ENCODE measurements at regions not wholly inside any gene's neighbourhood (a gene's known extent, or its start where the extent isn't known, plus 50 kb on each side); places are given as distances from the start of the nearest gene placed in this dataset.
"Not testable (repeated sequence)": the region's sequence is repeated elsewhere in the genome, so short reads cannot be mapped to it uniquely, and the experiment has no call there.

DNA sequence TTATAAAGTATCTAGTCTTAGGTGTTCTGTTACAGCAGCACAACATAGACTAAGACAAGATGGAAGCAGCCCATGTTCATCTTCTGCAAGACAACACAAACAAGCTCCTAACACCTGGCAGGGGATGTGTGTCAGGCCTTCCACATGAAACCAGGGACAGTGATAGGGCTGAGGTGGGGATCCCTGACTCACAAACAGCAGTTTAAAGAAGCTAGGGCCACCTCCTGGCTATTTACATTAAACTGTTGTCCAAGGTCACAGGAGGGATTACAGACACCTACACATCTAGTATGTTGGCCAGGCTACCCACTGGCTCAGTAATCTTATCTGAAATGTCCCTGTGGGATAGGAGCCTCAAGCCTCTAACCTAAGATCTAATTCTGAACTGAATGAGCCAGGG, 211.3 kb downstream of the MINAR1 start:
- TF ChIP-seq CTCF (IDR thresholded peaks at IDR 0.05; ENCODE audit: insufficient read depth, low read length, poor library complexity, severe bottlenecking), result no peak
- H3K36me3 ChIP-seq (ENCODE audit: control insufficient read depth, insufficient read depth, low read length), result no peaks in the 10 kb centered on the region
- no peak for DNase-seq (ENCODE audit: extremely low read depth, insufficient read length)
- H3K4me3 ChIP-seq (replicated peaks; ENCODE audit: low read depth, low read length), result no peak overlapping the region
- no peaks in the 10 kb centered on the region; the same call in 1 of the 2 replicates for H3K27me3 ChIP-seq (replicated peaks; ENCODE audit: control insufficient read depth, insufficient read depth, low read length)

GRCh38 chr15:79644091-79644490, 212.0 kb downstream of the MINAR1 start:
- TF ChIP-seq CTCF (IDR thresholded peaks at IDR 0.05; ENCODE audit: insufficient read depth, low read length, poor library complexity, severe bottlenecking), result no peak
- DNase-seq (ENCODE audit: extremely low read depth, insufficient read length), result no peak
- H3K27me3 ChIP-seq (replicated peaks; ENCODE audit: control insufficient read depth, insufficient read depth, low read length), result no peaks in the 10 kb centered on the region; the same call in 1 of the 2 replicates

GRCh38 chr15:79652972-79653371, 220.8 kb downstream of the MINAR1 start:
- DNase-seq (ENCODE audit: extremely low read depth, insufficient read length); H3K4me3 ChIP-seq (replicated peaks; ENCODE audit: low read depth, low read length); H3K36me3 ChIP-seq (ENCODE audit: control insufficient read depth, insufficient read depth, low read length); H3K27me3 ChIP-seq (replicated peaks; ENCODE audit: control insufficient read depth, insufficient read depth, low read length): not testable (repeated sequence)

More at GRCh38 chr15:79644091-79644490, 212.0 kb downstream of the MINAR1 start:
- no peak overlapping the region for H3K4me3 ChIP-seq (replicated peaks; ENCODE audit: low read depth, low read length)
- H3K36me3 ChIP-seq (ENCODE audit: control insufficient read depth, insufficient read depth, low read length), result no peaks in the 10 kb centered on the region

- no peak for DNase-seq (ENCODE audit: extremely low read depth, insufficient read length)
- H3K4me3 ChIP-seq (replicated peaks; ENCODE audit: low read depth, low read length), result no peak overlapping the region
- TF ChIP-seq CTCF (IDR thresholded peaks at IDR 0.05; ENCODE audit: insufficient read depth, low read length, poor library complexity, severe bottlenecking), result no peak
- H3K36me3 ChIP-seq (ENCODE audit: control insufficient read depth, insufficient read depth, low read length), result no peaks in the 10 kb centered on the region
- no peaks in the 10 kb centered on the region; the same call in 1 of the 2 replicates for H3K27me3 ChIP-seq (replicated peaks; ENCODE audit: control insufficient read depth, insufficient read depth, low read length)
Observed at GRCh38 chr15:79653533-79653932, 221.4 kb downstream of the MINAR1 start.

DNA sequence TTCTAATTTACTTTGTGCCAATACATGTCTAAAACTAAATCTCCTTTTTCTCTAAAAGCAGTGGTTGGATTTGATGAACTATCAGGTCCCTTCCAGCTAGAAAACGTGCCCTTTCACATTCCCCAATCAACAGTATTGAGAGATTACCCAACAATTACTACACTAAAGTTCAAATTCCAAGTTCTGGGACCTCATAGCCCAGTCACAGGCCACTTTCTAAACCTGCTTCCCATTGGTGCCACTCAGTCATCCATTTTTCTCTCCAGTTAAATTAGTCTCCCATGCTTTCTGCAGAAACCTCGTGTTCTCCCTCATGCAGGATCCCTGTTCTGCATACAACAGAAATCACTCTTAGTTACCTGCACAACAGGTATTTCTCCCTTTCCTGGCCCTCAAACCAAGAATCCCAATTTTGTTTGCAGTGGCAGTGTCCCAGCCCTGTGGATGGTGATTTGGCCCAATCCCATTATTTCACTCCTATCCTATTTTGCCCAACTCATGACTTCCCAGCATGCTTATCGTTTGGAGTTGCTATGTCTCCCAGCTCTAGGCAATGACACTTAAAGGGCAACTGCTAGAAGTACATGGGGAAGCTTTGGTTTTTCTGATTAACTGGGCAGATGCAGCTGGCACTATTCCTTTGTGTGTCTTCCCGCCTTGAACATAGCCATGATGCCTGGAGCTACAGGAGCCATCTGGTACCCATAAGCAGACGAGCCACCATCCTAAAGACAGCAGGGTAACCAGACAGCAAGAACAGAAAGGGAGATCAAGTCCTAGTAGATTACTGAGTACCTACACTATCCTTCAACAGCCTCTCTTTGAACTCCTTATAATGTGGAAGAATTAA, 224.2 kb downstream of the MINAR1 start:
- no peak for DNase-seq (ENCODE audit: extremely low read depth, insufficient read length)

More for the DNA sequence above, 224.2 kb downstream of the MINAR1 start:
- no peak for TF ChIP-seq CTCF (IDR thresholded peaks at IDR 0.05; ENCODE audit: insufficient read depth, low read length, poor library complexity, severe bottlenecking)
- H3K36me3 ChIP-seq (ENCODE audit: control insufficient read depth, insufficient read depth, low read length), result no peaks in the 10 kb centered on the region
- H3K4me3 ChIP-seq (replicated peaks; ENCODE audit: low read depth, low read length), result no peak overlapping the region
- H3K27me3 ChIP-seq (replicated peaks; ENCODE audit: control insufficient read depth, insufficient read depth, low read length), result no peaks in the 10 kb centered on the region; the same call in 1 of the 2 replicates
